Ishikawa (cell line): ENCODE measurements at regions not wholly inside any gene's neighbourhood (a gene's known extent, or its start where the extent isn't known, plus 50 kb on each side); places are given as distances from the start of the nearest gene placed in this dataset.

Source experiments
- CEBPB ChIP-seq: IDR thresholded peaks from 2 replicates; pipeline ENCODE4 v1.6.1; 2012
- EP300 ChIP-seq: IDR thresholded peaks from 2 replicates; pipeline ENCODE4 v1.6.1; 2012; ENCODE audit warnings: borderline replicate concordance
- FOXM1 ChIP-seq: IDR thresholded peaks from 2 replicates; pipeline ENCODE4 v1.6.1; 2012; ENCODE audit warnings: low read depth, borderline replicate concordance
- MAX ChIP-seq: IDR thresholded peaks from 2 replicates; pipeline ENCODE4 v1.6.1; 2012
- NFIC ChIP-seq: IDR thresholded peaks from 2 replicates; pipeline ENCODE4 v1.6.1; 2012
- RAD21 ChIP-seq: IDR thresholded peaks from 2 replicates; pipeline ENCODE4 v1.6.1; 2012; ENCODE audit warnings: low read depth
- TAF1 ChIP-seq: IDR thresholded peaks from 2 replicates; pipeline ENCODE4 v1.6.1; 2012; ENCODE audit warnings: low read depth, mild to moderate bottlenecking
- TCF12 ChIP-seq: IDR thresholded peaks from 2 replicates; pipeline ENCODE4 v1.6.1; 2012; ENCODE audit warnings: low read depth
- USF1 ChIP-seq: IDR thresholded peaks from 2 replicates; pipeline ENCODE4 v1.6.1; 2012
- YY1 ChIP-seq: IDR thresholded peaks from 2 replicates; pipeline ENCODE4 v1.6.1; 2012; ENCODE audit warnings: low read depth

GRCh38 chr18:61183798-61184197 is 149.4 kb upstream of the CDH20 start:
- TF ChIP-seq RAD21 (no peak), CEBPB (no peak), MAX (no peak), NFIC (no peak), TCF12 (no peak), EP300 (no peak), USF1 (no peak), YY1 (no peak), TAF1 (no peak), FOXM1 (no peak)
